ENCODE measurements at regions not wholly inside any gene's neighbourhood (a gene's known extent, or its start where the extent isn't known, plus 50 kb on each side); places are given as distances from the start of the nearest gene placed in this dataset.

DNA sequence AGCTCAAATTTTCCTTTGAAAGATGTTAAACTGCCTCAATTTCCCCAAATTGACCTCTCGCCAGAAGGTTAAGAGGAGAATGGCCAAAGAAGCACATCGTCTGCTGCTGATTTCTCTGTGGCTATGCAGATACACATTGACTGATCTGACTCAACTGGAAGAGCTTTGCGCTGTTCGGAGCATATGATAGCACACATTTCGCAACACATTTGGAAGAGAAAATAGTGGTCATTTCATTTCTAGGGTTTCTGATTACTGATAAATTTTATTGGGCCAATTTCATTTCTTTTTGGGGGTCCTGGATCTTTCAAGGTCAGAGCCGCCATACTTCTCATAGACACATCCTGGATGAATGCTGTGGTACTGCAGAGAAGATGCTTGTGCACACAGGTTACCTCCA lies 138.5 kb downstream of the TMEM200C start:
- H3K4me3 ChIP-seq (replicated peaks in 1 of 2; ENCODE audit: low read depth in 2 of 2, low read length in 2 of 2): no peak overlapping the region
- TF ChIP-seq, protein P1, sequence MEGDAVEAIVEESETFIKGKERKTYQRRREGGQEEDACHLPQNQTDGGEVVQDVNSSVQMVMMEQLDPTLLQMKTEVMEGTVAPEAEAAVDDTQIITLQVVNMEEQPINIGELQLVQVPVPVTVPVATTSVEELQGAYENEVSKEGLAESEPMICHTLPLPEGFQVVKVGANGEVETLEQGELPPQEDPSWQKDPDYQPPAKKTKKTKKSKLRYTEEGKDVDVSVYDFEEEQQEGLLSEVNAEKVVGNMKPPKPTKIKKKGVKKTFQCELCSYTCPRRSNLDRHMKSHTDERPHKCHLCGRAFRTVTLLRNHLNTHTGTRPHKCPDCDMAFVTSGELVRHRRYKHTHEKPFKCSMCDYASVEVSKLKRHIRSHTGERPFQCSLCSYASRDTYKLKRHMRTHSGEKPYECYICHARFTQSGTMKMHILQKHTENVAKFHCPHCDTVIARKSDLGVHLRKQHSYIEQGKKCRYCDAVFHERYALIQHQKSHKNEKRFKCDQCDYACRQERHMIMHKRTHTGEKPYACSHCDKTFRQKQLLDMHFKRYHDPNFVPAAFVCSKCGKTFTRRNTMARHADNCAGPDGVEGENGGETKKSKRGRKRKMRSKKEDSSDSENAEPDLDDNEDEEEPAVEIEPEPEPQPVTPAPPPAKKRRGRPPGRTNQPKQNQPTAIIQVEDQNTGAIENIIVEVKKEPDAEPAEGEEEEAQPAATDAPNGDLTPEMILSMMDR (IDR thresholded peaks at IDR 0.05; ENCODE audit: low read depth, low read length): no peak
- DNase-seq (ENCODE audit: low read depth in 2 of 2): no peak

DNA sequence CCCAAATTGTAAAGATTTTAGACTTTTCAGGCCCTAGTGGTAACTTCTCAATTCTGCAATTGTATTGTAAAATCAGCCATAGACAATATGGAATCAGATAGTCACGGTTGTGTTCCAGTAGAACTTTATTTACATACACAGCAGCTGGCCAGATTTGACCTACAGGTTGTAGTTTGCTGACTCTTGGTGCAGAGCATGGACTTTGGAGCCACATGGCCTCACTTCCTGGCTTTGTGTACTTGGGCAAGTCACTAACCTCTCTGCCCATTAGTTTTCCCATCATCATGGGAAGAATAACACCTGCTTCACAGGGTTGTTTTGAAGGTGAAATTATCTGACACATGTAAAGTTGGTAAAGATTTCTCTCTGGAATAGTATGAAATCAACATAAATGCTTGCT lies 147.6 kb downstream of the TMEM200C start:
- TF ChIP-seq, protein P1 (IDR thresholded peaks at IDR 0.05; ENCODE audit: low read depth, low read length): no peak
- no peak overlapping the region for H3K4me3 ChIP-seq (replicated peaks in 1 of 2; ENCODE audit: low read depth in 2 of 2, low read length in 2 of 2)
- no peak for DNase-seq (ENCODE audit: low read depth in 2 of 2)

DNA sequence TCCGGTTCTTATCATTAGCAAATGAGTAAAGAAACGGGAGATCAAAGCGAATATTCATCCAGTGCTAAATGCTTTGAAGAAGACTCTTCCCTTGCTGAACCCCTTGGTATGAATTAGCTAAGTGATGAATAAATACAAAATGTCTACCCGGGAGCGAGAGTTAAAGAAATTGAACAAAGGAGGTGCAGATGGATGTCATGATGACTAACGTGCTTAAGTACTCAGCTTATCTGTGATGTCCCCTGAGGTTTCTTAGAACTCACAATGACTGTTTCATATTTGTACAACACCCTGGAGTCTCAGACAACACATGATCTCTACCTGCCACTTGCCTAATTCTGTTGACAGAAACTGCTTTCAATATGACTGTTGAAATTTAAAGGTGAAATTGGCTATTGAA lies 148.5 kb downstream of the TMEM200C start:
- DNase-seq (ENCODE audit: low read depth in 2 of 2): no peak
- H3K4me3 ChIP-seq (replicated peaks in 1 of 2; ENCODE audit: low read depth in 2 of 2, low read length in 2 of 2): no peak overlapping the region
- TF ChIP-seq, protein P1 (IDR thresholded peaks at IDR 0.05; ENCODE audit: low read depth, low read length): no peak

DNA sequence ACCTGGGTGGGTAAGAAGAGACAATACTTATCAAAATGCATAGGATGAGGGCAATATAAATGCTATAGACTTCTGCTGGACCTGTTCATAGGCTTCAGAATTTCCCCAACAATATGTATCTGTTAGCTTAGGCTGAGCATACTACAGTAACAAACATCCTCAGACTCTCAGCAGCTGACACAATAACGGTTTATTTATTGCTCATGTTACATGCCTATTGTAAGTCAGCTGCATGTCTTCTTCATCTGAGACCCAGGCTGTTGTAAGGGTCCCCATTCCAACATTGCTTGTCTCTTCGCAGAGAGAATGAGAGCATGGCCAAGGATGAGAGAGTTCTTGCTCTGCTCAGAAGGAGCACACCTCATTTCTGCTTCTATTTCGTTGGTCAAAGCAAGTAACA lies 150.7 kb downstream of the TMEM200C start:
- TF ChIP-seq, protein P1 (IDR thresholded peaks at IDR 0.05; ENCODE audit: low read depth, low read length): no peak
- no peak overlapping the region for H3K4me3 ChIP-seq (replicated peaks in 1 of 2; ENCODE audit: low read depth in 2 of 2, low read length in 2 of 2)
- DNase-seq (ENCODE audit: low read depth in 2 of 2): no peak

DNA sequence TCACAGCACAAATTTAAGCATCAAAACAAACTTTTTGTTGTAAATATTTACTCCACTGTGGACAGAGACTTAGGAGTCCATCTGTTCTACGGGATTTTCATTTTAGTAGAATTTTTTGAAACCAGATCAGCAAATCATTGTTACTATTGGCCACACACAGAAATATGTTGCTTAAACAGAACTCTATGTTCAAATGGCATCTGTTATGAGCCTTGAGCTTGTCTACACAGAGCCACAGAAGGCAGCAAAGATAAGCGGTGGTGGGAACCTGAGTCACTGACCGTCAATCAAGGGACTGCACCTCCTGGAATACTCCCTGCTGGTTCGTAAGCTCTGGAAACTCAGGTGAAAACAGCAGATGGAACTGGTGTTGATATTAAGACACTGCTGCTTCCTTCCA lies 156.8 kb downstream of the TMEM200C start:
- no peak overlapping the region for H3K4me3 ChIP-seq (replicated peaks in 1 of 2; ENCODE audit: low read depth in 2 of 2, low read length in 2 of 2)
- TF ChIP-seq, protein P1 (IDR thresholded peaks at IDR 0.05; ENCODE audit: low read depth, low read length): no peak

DNA sequence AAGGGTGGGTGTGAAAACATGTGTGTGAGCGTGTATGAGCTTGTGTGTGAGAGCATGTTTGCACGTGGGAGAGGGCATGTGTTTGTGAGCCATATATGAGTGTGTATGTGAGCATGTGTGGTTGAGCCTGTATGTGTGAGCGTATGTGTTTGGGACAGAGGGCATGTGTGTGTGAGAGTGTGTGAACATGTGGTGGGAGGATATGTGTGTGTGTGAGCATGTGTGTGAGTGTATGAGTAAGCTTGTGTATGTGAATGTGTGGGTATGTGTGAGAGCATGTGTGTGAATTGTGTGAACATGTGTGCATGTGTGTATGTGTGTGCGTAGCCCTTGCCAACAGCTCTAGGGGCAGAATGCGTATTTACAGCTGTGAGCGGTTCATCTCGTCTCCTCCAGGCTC lies 163.0 kb downstream of the TMEM200C start:
- no peak overlapping the region for H3K4me3 ChIP-seq (replicated peaks in 1 of 2; ENCODE audit: low read depth in 2 of 2, low read length in 2 of 2)
- TF ChIP-seq, protein P1 (IDR thresholded peaks at IDR 0.05; ENCODE audit: low read depth, low read length): no peak

More for the DNA sequence above, 156.8 kb downstream of the TMEM200C start:
- no peak for DNase-seq (ENCODE audit: low read depth in 2 of 2)

DNA sequence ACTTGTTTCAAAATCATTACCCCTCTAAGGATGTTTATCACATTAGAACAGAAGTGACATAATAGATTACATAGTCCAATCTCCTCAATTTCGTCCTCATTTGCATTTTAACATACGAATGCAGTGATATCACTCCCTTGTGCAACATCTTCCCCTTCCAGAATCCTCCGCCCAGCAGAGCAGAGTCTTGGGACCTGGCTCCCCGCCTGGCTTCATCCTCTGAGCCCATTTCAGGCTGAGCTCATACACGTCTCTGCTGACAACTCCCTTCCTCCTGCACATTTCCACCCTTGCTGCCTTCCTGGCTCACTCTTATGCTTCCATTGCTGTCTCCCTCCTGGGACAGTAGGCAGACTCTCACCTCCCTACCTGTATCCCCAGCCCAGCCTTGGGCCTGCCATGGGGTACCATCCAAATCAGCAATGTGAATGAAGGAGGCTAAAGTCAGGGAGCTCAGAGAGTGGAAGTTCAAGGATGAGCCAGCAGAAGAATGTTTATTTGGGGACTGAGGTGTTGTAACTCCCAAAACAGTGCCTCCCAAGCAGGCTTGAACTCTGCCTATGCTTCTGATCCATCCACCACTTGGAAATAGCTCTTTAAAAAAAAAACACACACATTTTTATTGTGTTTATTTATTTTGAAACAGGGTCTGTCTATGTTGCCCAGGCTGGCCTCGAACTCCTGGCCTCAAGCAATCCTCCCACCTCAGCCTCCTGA lies 165.2 kb downstream of the TMEM200C start:
- no peak overlapping the region for H3K4me3 ChIP-seq (replicated peaks in 1 of 2; ENCODE audit: low read depth in 2 of 2, low read length in 2 of 2)
- DNase-seq (ENCODE audit: low read depth in 2 of 2): no peak
- TF ChIP-seq, protein P1 (IDR thresholded peaks at IDR 0.05; ENCODE audit: low read depth, low read length): no peak

More for the DNA sequence above, 163.0 kb downstream of the TMEM200C start:
- no peak for DNase-seq (ENCODE audit: low read depth in 2 of 2)

All from cardiac fibroblast (primary cell).